Ishikawa (cell line): ENCODE measurements at regions not wholly inside any gene's neighbourhood (a gene's known extent, or its start where the extent isn't known, plus 50 kb on each side); places are given as distances from the start of the nearest gene placed in this dataset.

Experiments used
- CEBPB ChIP-seq: IDR thresholded peaks from 2 replicates; pipeline ENCODE4 v1.6.1; 2012
- EGR1 ChIP-seq: IDR thresholded peaks from 2 replicates; pipeline ENCODE4 v1.6.1; 2012
- FOXM1 ChIP-seq: IDR thresholded peaks from 2 replicates; pipeline ENCODE4 v1.6.1; 2012; ENCODE audit warnings: low read depth, borderline replicate concordance
- MAX ChIP-seq: IDR thresholded peaks from 2 replicates; pipeline ENCODE4 v1.6.1; 2012
- RAD21 ChIP-seq: IDR thresholded peaks from 2 replicates; pipeline ENCODE4 v1.6.1; 2012; ENCODE audit warnings: low read depth
- REST ChIP-seq: IDR thresholded peaks from 2 replicates; pipeline ENCODE4 v1.6.1; 2012; ENCODE audit warnings: low read depth, mild to moderate bottlenecking
- TCF12 ChIP-seq: IDR thresholded peaks from 2 replicates; pipeline ENCODE4 v1.6.1; 2012; ENCODE audit warnings: low read depth

- TF ChIP-seq REST = no peak
- TF ChIP-seq MAX = no peak
- no peak for TF ChIP-seq FOXM1
- TF ChIP-seq RAD21 = no peak
- no peak for TF ChIP-seq CEBPB
- no peak for TF ChIP-seq TCF12
- no peak for TF ChIP-seq EGR1
Observed at GRCh38 chr16:16960785-16961184, 510.0 kb downstream of the XYLT1 start.
